DOHH2 (cell line): ENCODE measurements at regions not wholly inside any gene's neighbourhood (a gene's known extent, or its start where the extent isn't known, plus 50 kb on each side); places are given as distances from the start of the nearest gene placed in this dataset.

ENCODE experiments used
- CTCF ChIP-seq: fragments of 200-600 bp; sonication (generic); IDR thresholded peaks from one replicate; pipeline ENCODE4 v1.5.1; 2014; ENCODE audit warnings: antibody characterized with exemption, mild to moderate bottlenecking, low read depth, low read length; ENCODE audit not compliant: poor library complexity, severe bottlenecking
- EZH2phosphoT487 ChIP-seq: fragments of 200-600 bp; sonication (generic); IDR thresholded peaks from 2 replicates; pipeline ENCODE4 v1.6.1; 2017; ENCODE audit warnings: borderline replicate concordance, mild to moderate bottlenecking, antibody characterized with exemption, low read length, moderate library complexity, mixed read lengths

- TF ChIP-seq CTCF (no peak), EZH2phosphoT487 (no peak)
Measured at GRCh38 chr4:24395937-24396336, 188.4 kb downstream of the DHX15 start.
